IMR-90 (cell line): ENCODE measurements at regions not wholly inside any gene's neighbourhood (a gene's known extent, or its start where the extent isn't known, plus 50 kb on each side); places are given as distances from the start of the nearest gene placed in this dataset.

Source experiments
- BHLHE40 ChIP-seq: fragments of 150-350 bp; IDR thresholded peaks from 2 replicates; pipeline ENCODE4 v1.6.1; 2016; ENCODE audit warnings: mild to moderate bottlenecking, low read depth, low read length
- CEBPB ChIP-seq: IDR thresholded peaks from 2 replicates; pipeline ENCODE4 v1.6.1; 2012; ENCODE audit warnings: low read depth, low read length, improper control_type of control experiment
- CTCF ChIP-seq: conservative IDR thresholded peaks from 2 replicates; pipeline ENCODE4 v1.5.1; 2012; ENCODE audit warnings: mild to moderate bottlenecking, low read depth, low read length, improper control_type of control experiment
- FOS ChIP-seq: fragments of 150-350 bp; IDR thresholded peaks from 2 replicates; pipeline ENCODE4 v1.6.1; 2016; ENCODE audit warnings: low read depth, low read length
- NFE2L2 ChIP-seq: fragments of 150-350 bp; IDR thresholded peaks from 2 replicates; pipeline ENCODE4 v1.6.1; 2016; ENCODE audit warnings: low read depth, mild to moderate bottlenecking, low read length
- POLR2A ChIP-seq: IDR thresholded peaks from 2 replicates; pipeline ENCODE4 v1.6.1; 2012; ENCODE audit warnings: mild to moderate bottlenecking, low read depth, low read length
- RAD21 ChIP-seq: IDR thresholded peaks from 2 replicates; pipeline ENCODE4 v1.6.1; 2012; ENCODE audit warnings: low read length, improper control_type of control experiment
- RCOR1 ChIP-seq: IDR thresholded peaks from 2 replicates; pipeline ENCODE4 v1.6.1; 2012; ENCODE audit warnings: mild to moderate bottlenecking, low read length, improper control_type of control experiment; ENCODE audit not compliant: insufficient replicate concordance
- RFX5 ChIP-seq: IDR thresholded peaks from 2 replicates; pipeline ENCODE4 v1.8.0; 2012; ENCODE audit warnings: low read depth, mild to moderate bottlenecking, low read length, moderate library complexity
- SMC3 ChIP-seq: fragments of 150-350 bp; IDR thresholded peaks from 2 replicates; pipeline ENCODE4 v1.6.1; 2016; ENCODE audit warnings: low read depth, mild to moderate bottlenecking, antibody characterized with exemption, low read length, moderate library complexity

GRCh38 chr7:88485821-88486220, 179.1 kb upstream of the STEAP4 start:
- TF ChIP-seq CTCF, result no peak
- TF ChIP-seq BHLHE40, result no peak
- no peak for TF ChIP-seq SMC3
- TF ChIP-seq RFX5, result no peak
- TF ChIP-seq POLR2A, result no peak
- no peak for TF ChIP-seq FOS
- TF ChIP-seq RAD21, result no peak
- TF ChIP-seq NFE2L2, result no peak
- TF ChIP-seq CEBPB, result no peak
- TF ChIP-seq RCOR1, result no peak
